ENCODE measurements at regions not wholly inside any gene's neighbourhood (a gene's known extent, or its start where the extent isn't known, plus 50 kb on each side); places are given as distances from the start of the nearest gene placed in this dataset.

- TF ChIP-seq SMARCA5 (IDR thresholded peaks at IDR 0.05) (no peak), ZBTB49 (CRISPR knock-in tag; IDR thresholded peaks at IDR 0.05; ENCODE audit: borderline replicate concordance) (no peak), HDAC6 (IDR thresholded peaks at IDR 0.05; ENCODE audit: low read depth, low read length) (no peak)
Observed at GRCh38 chr1:193754732-193755427, 568.5 kb upstream of the B3GALT2 start.

All from K562 (cell line).